GM18867 (cell line): ENCODE measurements at regions not wholly inside any gene's neighbourhood (a gene's known extent, or its start where the extent isn't known, plus 50 kb on each side); places are given as distances from the start of the nearest gene placed in this dataset.

ENCODE experiments used
- ATAC-seq: cut with Tn5 transposase; IDR thresholded peaks from one replicate; pipeline ENCODE4 v1.9.1; 2021; ENCODE audit warnings: mild to moderate bottlenecking, moderate library complexity; ENCODE audit not compliant: unreplicated experiment

DNA sequence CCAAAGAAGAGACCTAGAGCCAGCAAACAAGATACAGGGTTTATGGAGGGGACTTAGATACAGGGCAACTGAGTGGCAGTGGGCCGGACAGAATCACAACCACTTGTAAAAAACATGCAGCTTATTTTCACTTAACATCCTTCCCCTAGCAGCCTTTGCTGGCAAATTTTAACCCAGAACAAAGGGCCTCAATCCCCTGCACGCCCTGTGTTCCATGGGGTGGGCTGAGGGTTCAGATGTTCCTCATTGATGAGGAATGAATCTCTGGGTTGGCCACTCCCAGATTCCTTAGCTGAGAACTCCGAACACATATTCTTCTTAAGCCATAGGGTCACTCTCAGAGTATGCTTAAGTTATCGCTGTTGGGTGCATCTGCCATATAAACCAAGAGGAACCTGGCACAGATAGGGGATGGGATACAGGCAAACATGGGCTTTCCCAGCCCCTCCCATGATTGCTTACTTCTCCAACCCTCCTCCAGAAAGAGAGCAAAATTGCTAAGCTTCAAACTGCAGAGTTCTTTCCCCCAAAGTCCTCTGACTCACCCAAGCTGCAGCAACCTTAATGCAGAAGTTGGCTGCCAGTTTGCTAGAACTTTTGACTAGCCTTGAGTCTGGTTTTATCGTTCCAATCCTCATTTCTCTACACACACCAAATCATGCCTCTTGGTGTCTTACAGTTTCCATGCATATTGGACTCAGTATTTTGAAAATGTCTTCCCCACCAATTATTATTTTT lies 146.9 kb downstream of the CD47 start:
- no peak for ATAC-seq

DNA sequence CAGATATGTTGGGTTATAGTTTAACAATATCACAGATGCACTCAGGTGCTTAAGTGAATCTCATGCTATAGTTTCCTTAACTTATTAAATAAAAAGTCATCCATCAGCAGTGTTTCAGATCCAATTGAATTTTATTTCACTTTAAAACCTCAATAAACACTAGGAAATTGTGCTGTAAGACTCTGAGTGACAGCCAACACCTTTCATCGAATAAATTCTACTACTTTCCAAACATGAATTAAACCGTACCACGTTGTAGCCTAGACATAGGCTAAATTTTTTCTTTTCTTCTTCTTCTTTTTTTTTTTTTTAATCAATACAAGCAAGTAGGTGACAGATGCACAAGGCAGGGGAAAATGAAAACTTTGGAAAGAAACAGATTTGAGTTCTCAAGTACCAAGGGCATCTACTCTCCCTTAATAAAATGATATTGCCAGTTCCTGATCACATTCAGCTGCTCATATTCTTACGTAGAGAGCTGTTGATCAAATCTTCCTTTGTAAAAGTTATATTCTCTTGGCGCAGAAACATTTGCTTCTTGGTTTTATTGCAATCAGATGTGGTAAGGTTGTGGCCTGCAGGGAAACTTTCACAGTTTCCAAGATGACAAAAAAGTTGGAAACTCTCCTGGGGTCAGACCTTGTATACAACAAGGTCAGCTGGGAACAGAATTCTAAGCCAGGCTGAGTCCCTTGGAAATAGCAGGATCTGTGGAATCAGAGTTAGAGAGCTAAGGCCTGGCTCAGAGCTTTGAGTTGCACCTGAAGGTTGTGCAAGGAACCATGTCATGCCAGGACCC lies 147.7 kb downstream of the CD47 start:
- ATAC-seq = no peak

DNA sequence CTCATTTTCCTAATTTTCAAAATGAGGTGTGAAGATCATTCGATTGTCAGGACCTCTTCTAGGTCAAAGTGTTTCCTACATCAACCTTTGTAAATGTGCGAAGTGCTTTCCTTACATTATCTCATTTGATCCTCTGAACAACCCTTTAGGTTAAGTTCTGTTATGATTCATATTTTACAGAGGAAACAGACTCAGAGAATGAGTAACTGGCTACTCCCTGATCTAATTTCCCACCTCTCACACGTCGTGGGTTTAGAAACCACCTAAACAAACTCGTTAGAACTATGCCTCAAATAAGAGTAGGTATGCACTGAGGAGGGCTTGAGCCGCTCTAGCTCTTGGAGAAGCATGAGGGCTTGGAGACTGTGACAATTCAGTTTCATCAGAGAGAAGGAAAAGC lies 148.6 kb downstream of the CD47 start:
- ATAC-seq = peak; percentile 72

DNA sequence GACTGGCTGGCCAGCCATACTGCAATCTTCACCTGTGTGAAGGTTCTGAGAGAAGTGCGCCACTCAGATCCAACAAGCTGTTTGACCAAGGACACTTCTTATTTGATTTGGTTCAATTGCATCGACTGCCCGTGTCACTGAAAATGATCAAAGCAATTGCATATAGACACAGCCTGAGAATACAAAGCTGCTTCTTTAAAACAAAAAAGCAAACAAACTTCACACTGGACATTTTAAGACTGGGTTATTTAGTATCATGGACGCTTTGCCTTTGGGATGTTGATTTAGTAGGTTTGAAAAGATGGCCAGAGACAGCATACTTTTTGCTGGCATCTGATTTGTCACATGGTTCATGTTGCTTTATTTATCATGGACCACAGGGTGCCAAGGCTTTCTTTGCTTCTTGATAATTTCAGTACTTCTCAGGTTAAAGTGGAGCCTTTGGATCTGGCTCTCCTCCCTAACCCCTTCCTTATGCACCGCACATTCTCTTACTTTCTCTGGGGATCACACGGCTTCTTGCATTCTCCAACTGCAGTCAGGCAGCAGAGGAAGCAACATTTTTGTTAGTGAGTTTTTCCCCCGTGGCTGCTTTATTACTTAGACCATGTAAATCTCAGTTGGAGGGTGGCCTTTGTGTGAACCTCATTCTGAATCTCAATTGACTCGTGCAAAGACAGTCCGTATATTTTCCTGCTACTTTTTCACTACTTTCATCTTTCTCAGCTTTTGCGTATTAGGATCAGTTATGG lies 151.0 kb downstream of the CD47 start:
- no peak for ATAC-seq

DNA sequence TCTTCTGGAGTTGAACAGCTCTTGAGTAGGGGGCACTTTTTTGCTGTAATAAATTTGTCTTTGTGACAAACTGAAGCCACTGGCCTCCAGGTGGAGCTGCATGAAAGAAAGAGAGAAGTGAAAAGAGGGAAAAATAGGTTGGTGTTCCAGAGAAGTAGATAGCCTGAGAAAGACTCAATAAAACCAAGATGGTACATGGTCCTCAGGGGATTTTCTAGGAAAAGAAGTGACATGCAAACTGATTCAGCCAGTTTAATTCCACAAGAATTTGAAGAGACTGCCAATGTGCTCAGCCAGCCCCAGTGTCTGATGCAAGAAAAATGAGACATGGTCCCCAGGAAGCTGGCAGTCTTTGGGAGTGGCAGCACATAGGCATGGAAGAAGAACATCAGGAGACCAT lies 152.7 kb downstream of the CD47 start:
- no peak for ATAC-seq

DNA sequence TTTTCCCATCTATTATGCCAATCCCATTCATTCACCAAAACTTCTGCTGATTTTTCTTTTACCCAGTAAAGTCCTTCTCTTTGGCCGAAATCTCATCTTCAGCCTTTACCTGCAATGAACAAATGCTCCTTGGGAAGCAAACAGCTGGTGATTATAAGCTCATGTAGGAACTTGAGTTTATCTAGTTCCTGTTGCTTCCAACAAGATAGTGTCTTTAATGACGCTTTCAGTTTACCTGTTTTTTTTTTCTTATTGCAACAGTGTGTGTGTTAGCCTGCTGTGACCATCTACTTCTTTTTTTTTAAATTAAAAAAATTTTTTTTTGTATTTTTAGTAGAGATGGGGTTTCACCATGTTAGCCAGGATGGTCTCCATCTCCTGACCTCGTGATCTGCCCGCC lies 156.0 kb downstream of the CD47 start:
- no peak for ATAC-seq

DNA sequence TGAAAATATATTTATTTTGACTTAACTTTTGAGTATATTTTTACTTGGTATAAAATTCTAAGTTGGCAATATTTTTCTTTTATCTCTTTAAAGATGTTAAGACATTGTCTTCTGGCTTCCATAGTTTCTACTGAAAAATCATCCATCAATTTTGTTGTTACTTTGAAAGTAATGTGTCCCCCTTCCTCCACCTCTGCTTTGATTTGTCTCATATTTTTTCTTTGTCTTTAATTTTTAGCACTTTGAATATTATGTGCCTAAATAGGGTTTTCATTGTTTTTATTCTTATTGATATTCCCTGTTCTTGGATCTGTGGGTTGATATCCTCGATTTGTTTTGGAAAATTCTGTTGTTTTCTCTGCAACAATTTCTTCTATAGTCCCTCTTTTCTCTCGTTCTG lies 157.4 kb downstream of the CD47 start:
- ATAC-seq = no peak

DNA sequence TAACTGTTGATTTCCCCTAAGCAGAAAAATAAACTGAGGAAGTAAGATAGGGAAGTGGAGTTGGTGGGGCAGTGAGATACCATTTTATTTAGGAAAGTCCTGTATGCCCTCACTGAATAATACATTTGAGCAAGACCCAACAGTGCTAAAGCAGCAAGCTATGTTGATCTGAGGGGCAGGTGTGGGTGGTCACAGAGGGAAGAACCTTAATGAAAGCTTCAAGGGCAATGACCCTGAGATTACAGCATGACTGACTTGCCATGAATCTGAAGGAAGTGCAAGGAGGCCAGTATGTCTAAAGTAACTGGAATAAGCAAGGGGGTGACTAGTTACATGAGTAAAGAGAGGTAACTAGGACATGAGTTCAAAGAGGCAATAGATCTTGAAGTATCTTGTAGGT lies 159.5 kb downstream of the CD47 start:
- ATAC-seq = no peak

DNA sequence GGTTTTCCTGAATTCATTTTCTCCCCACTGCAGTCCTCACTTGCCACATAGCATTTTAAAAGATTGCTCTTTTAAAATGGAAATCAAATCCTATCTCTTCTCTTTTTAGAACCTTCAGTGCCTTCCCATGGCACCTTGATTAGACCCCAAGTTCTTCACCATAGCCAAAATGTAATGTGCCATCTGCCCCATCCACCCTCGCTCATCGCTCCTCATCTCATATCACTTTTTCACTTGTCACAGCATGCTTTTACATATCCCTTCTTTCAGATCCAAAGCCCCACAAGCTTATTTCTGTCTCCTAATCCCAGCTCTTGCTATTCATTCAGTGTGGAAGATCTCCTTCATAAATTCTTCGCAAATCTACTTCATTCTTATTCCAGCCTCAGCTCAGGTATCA lies 161.7 kb downstream of the CD47 start:
- ATAC-seq = no peak

DNA sequence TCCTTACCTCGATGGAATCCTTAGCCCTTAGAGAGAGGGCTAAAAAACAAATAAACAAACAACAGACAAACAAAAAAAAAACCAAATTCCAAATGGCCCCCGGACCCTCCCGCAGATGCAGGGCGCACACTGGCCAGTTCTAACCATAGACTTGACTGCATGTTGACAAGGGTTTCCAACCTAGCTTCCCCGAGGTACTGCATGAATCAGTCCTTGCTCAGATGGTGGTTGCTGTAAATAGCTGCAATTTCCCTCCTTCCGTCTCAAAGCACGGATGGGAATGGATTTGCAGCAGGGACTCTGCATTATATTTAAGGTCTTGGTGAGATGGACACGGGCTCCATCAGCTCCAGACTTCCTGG lies 162.8 kb downstream of the CD47 start:
- ATAC-seq = peak; percentile 11

DNA sequence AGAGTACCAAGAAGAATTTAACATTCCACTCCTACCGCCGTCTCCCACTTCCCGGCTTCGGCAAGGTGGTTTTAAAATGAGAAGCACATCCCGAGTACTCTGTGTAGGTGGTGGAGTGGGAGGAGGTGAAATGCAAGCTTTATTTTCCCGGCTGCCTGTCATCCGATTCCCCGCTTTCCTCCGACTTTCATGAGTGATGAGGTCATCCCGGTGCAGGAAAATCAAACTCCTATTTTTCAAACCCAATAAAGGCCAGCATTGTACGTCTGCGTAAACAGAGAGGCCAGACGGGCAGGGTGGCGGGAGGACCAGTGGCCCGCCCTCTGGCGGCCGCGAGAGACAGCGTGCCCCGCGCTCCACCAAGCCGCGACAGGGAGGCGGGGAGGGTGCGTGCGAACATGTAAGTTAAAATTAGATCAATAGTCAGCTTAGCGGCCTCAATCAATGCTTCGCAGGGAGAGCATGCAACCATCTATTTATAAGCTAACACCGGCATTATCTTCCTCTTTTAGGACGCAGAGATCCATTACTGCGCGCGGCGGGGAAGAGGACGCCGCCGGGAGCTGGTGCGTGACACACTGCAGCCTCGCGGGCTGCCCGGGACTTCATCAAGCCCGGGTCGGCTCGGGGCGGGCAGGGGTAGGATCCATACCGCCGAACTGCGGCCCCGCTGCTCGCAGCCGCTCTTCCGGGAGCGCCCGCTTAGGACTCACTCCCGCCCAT lies 163.3 kb downstream of the CD47 start:
- ATAC-seq = peak; percentile 98

DNA sequence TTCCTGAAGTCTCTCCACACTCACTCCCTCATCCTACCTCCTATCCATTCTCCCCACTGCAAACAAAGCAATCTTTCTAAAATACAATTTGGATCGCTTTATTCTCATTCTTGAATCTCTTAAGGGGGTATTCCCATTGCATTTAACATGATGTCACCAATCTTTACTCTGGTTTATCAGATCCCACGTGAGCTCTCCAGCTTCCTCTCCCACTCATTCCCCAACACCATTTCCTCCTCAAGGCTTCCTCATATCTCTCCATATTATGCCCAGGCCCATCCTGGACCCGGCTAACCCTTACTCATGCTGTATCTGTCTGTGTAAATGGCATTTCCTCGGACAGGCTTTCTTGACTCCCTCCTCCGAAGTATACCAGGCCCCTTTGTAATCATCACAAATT lies 165.0 kb downstream of the CD47 start:
- no peak for ATAC-seq

DNA sequence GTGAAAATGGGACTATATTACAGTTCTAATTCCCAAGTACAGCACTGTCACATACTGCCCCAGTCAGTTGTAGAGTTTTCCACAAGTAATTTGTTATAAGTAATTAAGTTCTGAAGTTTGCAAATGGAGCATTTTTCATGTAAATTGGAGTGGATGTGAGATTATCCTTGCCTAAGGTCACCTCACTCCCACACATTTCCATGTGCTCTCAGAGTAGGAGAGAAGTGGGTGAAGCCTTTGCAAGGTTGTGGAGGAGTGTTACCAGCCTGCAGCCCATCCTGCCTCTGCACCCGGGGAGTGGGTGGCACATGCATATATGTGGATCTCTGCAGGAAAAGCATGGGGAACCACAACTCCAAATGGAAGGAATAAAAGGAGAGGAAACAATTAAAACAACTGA lies 169.8 kb downstream of the CD47 start:
- ATAC-seq = no peak

DNA sequence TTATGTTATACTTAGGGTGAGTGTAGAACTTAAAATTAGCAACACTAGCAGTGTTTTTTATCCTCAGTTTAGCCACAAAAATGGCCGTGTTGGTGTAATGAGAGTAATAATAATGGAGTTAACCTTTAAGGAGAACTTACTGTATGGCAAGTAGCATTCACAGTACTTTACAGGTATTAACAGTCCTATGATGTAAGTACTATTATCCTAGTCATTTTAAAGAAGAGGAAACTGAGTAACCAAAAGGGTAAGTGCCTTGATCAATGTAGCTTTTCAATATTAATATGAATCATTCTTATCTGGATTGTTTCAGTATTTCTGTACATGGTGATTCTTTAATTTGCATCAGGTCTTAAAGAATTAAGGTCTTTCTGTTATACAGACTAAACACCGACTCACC lies 170.3 kb downstream of the CD47 start:
- no peak for ATAC-seq

DNA sequence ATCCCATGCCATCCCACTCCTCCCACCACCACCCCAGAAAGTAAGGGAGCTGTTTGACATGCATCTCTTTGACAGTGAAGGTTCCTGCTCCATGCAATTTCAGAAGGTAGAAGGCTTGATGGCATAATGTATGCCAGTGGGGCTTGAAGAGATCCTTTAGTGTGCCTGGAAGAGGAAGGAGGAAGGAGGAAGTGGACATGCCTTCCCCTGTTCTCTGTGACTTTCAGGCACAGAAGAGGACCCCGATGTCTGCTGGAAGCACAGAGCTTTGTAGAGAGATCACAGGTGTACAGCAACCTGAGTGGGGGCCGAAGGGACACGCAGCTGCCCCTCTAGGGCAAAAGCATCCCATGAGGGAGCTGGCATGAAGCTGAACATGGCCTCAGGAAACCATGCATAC lies 171.6 kb downstream of the CD47 start:
- no peak for ATAC-seq

DNA sequence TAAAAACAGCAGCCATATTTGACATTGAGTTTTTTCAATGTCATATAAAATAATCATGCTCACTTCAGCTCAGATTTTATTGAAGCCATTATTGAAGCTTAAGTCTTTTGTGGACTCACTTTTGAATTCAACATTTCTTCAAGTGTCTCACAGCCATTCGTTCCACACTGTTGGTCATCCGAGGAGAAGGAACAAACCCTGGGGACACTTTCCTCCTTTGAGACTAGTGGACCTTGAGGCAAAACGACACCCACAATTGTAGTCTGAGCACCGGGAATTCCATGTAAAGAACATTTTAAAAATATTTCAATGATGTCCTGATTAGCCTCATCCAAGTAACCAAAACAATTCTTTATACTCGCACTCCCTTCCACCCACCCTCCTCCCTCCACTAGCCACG lies 174.7 kb downstream of the CD47 start:
- ATAC-seq = no peak

DNA sequence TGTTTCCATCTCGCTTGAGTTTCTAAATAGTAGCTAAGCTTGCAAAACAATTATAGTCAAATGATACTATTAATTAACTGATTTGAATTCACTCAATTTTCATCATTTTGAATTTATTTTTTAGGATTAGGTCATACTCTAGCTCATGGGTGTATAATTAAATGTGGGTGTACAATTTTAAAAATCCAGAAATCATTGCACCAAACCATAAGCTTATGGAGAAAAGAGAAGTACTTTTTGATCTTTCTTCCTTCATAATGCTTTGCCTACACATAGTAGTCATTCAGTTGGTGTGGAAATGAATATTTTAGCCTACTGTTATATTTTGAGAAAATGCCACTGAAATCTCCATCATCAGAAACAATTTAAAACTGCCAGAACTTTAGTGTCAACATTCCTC lies 175.1 kb downstream of the CD47 start:
- ATAC-seq = no peak

DNA sequence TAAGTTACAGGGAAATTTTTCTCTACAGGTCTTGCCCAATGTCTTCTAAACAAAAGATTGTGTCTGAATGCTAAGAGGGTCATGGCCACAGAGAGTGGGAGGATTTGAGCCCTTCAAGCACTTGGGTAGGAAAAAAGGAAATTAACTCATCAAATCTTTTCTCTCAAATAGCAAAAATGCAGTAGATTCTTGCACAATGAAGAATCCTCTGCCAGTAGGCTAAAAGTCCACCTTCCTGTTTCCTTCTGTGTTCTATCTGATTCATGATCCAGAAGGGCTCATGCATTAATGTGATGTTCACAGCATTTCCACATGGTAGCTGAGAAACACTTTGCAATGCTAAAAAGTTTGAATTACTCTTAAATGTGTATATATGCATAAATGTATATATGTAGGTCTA lies 177.1 kb downstream of the CD47 start:
- ATAC-seq = no peak

DNA sequence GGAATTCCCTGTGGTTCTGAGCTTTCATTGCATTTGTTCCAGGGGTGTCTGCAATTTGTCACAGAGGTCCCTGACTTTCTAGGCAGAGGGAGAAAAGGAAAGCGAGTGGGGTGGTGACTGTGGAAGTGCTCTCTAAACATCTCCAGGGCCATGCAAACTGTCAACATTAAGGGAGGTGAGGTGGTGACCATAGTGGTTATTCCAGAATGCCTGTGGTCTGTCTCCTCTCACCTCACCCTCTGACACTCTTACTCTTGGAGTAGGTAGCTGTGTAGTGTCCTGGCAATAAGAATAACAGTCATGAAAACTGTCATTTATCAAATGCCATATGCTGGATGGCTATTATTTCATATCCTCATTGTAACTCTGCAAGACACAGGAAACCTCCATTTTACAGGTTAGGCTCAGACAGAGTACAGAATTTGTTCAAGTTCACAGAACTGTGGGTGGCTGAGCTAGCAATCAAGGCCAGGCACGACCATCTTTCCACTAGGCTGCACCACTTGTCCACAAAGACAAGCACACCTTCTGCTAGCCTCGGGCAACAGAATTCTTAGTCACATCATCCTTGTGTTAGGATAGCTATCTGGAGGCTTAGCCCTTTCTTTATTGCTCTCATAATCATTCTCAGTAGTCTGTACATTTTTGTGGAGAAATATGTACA lies 179.4 kb downstream of the CD47 start:
- no peak for ATAC-seq

DNA sequence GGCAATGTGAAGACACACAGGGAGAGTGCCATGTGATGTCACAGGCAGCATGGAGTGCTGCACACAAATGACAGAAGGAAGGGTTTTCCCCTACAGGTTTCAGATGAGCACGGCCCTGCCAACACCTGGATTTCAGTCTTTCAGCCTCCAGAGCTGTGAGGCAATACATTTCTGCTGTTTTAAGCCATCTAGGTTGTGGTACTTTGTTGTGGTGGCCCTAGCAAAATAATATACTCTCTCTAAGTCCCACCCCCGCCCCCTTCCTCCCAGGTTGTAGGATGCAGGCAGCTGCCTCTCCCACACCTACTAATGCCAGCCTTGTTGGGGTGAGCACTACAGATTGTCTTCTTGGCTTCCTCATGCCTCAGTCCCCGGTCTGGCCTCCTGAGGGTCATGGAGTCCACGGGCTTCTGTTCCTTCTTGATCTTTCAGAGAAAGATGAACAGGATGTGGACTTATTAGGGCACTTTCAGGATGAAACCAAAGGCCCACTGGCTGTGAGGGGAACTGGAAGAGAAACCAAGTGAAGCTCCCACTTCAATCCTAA lies 180.0 kb downstream of the CD47 start:
- ATAC-seq = peak; percentile 99
